ENCODE measurements at regions not wholly inside any gene's neighbourhood (a gene's known extent, or its start where the extent isn't known, plus 50 kb on each side); places are given as distances from the start of the nearest gene placed in this dataset.

GRCh38 chr6:82751718-82752117, 313.9 kb downstream of the UBE3D start:
- H3K4me1 Mint-ChIP-seq (ENCODE audit: insufficient read depth, unreplicated experiment) = no peaks in the 10 kb centered on the region
- TF ChIP-seq, protein P1, sequence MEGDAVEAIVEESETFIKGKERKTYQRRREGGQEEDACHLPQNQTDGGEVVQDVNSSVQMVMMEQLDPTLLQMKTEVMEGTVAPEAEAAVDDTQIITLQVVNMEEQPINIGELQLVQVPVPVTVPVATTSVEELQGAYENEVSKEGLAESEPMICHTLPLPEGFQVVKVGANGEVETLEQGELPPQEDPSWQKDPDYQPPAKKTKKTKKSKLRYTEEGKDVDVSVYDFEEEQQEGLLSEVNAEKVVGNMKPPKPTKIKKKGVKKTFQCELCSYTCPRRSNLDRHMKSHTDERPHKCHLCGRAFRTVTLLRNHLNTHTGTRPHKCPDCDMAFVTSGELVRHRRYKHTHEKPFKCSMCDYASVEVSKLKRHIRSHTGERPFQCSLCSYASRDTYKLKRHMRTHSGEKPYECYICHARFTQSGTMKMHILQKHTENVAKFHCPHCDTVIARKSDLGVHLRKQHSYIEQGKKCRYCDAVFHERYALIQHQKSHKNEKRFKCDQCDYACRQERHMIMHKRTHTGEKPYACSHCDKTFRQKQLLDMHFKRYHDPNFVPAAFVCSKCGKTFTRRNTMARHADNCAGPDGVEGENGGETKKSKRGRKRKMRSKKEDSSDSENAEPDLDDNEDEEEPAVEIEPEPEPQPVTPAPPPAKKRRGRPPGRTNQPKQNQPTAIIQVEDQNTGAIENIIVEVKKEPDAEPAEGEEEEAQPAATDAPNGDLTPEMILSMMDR (IDR thresholded peaks at IDR 0.05; ENCODE audit: unreplicated experiment) = no peak
- intact Hi-C loops (cut with micrococcal nuclease) = no loop called here
- no peak for DNase-seq (ENCODE audit: unreplicated experiment)
- ChIA-PET POLR2A (no interaction called here), CTCF (no interaction called here)
- H3K9me3 Mint-ChIP-seq (ENCODE audit: unreplicated experiment) = no peaks in the 10 kb centered on the region
- no peak overlapping the region for H3K27ac Mint-ChIP-seq (ENCODE audit: low read depth, unreplicated experiment)
- H3K36me3 Mint-ChIP-seq (ENCODE audit: insufficient read depth, unreplicated experiment) = no peaks in the 10 kb centered on the region
- BruUV-seq (replicated peaks) = no TSS peak
- H3K27me3 Mint-ChIP-seq (ENCODE audit: insufficient read depth, unreplicated experiment) = peaks cover 15% of the 10 kb centered on the region
- no peak overlapping the region for H3K4me3 Mint-ChIP-seq (ENCODE audit: unreplicated experiment)

- peak; percentile 35 for DNase-seq (ENCODE audit: unreplicated experiment)
- POLR2A ChIA-PET = no interaction called here
- H3K4me1 Mint-ChIP-seq (ENCODE audit: insufficient read depth, unreplicated experiment) = peaks cover 7% of the 10 kb centered on the region
- CTCF ChIA-PET = no interaction called here
- H3K27ac Mint-ChIP-seq (ENCODE audit: low read depth, unreplicated experiment) = no peak overlapping the region
- no peaks in the 10 kb centered on the region for H3K27me3 Mint-ChIP-seq (ENCODE audit: insufficient read depth, unreplicated experiment)
- intact Hi-C loops (cut with micrococcal nuclease) = no loop called here
- H3K4me3 Mint-ChIP-seq (ENCODE audit: unreplicated experiment) = no peak overlapping the region
- no TSS peak for BruUV-seq (replicated peaks)
- TF ChIP-seq, protein P1 (IDR thresholded peaks at IDR 0.05; ENCODE audit: unreplicated experiment) = no peak
- no peaks in the 10 kb centered on the region for H3K36me3 Mint-ChIP-seq (ENCODE audit: insufficient read depth, unreplicated experiment)
- H3K9me3 Mint-ChIP-seq (ENCODE audit: unreplicated experiment) = peaks cover 13% of the 10 kb centered on the region
Measured at GRCh38 chr6:82761674-82762345, 303.8 kb downstream of the UBE3D start.

GRCh38 chr6:82766476-82766875, 299.2 kb downstream of the UBE3D start:
- Mint-ChIP-seq H3K4me1 (ENCODE audit: insufficient read depth, unreplicated experiment) (peaks cover 2% of the 10 kb centered on the region), H3K9me3 (ENCODE audit: unreplicated experiment) (no peaks in the 10 kb centered on the region), H3K27ac (ENCODE audit: low read depth, unreplicated experiment) (no peak overlapping the region), H3K36me3 (ENCODE audit: insufficient read depth, unreplicated experiment) (no peaks in the 10 kb centered on the region), H3K4me3 (ENCODE audit: unreplicated experiment) (no peak overlapping the region), H3K27me3 (ENCODE audit: insufficient read depth, unreplicated experiment) (no peaks in the 10 kb centered on the region)
- no peak for DNase-seq (ENCODE audit: unreplicated experiment)
- no TSS peak for BruUV-seq (replicated peaks)
- intact Hi-C loops (cut with micrococcal nuclease) = no loop called here
- ChIA-PET POLR2A (no interaction called here), CTCF (no interaction called here)
- TF ChIP-seq, protein P1 (IDR thresholded peaks at IDR 0.05; ENCODE audit: unreplicated experiment) = no peak

- Mint-ChIP-seq H3K9me3 (ENCODE audit: unreplicated experiment) (no peaks in the 10 kb centered on the region), H3K36me3 (ENCODE audit: insufficient read depth, unreplicated experiment) (no peaks in the 10 kb centered on the region), H3K27ac (ENCODE audit: low read depth, unreplicated experiment) (no peak overlapping the region), H3K27me3 (ENCODE audit: insufficient read depth, unreplicated experiment) (no peaks in the 10 kb centered on the region), H3K4me1 (ENCODE audit: insufficient read depth, unreplicated experiment) (no peaks in the 10 kb centered on the region), H3K4me3 (ENCODE audit: unreplicated experiment) (no peak overlapping the region)
- POLR2A ChIA-PET = no interaction called here
- no TSS peak for BruUV-seq (replicated peaks)
- no peak for DNase-seq (ENCODE audit: unreplicated experiment)
- intact Hi-C loops (cut with micrococcal nuclease) = no loop called here
- CTCF ChIA-PET = no interaction called here
- TF ChIP-seq, protein P1 (IDR thresholded peaks at IDR 0.05; ENCODE audit: unreplicated experiment) = no peak
Measured at GRCh38 chr6:82767037-82767436, 298.6 kb downstream of the UBE3D start.
